IPS-NIHi7 (cell line): ENCODE measurements at regions not wholly inside any gene's neighbourhood (a gene's known extent, or its start where the extent isn't known, plus 50 kb on each side); places are given as distances from the start of the nearest gene placed in this dataset.
A peak's percentile ranks its signal among the peaks of the same experiment; 100 is the strongest.

ENCODE experiments used
- DNase-seq: peaks from one replicate; pipeline ENCODE4 v3.0.0; 2012; ENCODE audit warnings: mixed read lengths; ENCODE audit errors: extremely low spot score

DNA sequence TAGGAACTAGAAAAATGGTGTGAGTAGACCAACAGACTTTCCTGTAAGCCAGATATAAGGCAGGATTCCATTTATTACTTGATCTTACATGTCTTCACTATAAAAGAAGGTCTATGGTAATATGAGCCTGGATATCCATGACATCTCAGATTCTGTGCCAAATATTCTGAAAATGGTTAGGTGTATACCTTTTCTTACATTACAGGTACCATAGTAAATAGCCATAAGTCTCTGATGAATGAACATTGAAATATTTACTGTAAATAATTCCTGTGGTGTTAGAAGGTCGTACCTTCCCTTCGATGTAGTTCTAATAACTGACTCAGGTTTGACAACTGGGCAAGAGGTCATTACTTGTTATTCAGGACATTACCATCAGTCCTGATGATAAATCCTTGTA, 657.9 kb downstream of the BRINP3 start:
- no peak for DNase-seq

DNA sequence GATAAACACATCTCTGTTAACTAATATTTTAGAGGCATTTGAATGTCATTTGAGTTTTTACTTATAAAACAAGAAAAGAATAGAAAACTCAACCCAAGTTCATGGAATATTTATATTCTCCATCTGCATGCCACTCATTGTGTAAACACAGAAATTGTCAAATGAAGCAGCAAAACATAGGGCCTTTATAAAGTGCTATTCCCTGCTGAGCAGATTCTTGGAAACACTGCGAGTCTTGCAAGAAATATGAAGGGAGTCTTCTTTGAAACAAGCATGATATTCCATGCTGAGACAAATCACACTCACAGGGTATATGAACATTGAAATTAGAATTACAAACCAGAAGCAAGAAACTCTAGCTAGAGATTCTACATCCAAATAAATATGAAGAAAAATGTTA, 655.8 kb downstream of the BRINP3 start:
- DNase-seq: no peak

GRCh38 chr1:189834813-189835212, 642.9 kb downstream of the BRINP3 start:
- DNase-seq: no peak

GRCh38 chr1:189847613-189848012, 630.1 kb downstream of the BRINP3 start:
- DNase-seq: no peak

DNA sequence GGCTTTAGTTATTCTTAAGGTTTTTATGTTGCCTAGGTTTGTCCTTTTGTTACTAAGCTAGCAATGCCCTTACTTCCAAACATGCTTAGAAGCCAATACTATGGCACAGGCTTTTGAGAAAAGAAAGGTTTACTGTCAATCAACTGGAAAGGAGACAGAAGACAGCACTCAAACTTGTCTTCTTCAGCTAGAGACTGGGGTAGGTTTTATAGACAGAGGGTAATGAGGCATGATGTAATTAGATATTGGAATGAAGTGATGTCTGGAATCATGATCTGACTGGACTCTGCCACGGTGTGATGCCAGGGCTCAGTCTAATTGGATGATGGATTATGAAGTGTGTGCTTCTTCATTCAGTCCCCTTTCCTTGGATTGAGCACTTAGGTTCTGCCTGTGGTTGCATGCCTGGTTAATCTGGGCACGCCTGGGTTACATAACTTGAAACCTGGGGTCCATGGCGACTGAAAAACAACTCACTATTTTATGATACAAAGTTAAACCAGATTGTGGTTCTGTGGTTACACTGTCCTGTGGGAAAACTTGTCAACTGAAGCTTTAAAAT, 625.8 kb downstream of the BRINP3 start:
- no peak for DNase-seq

- DNase-seq: peak; percentile 47
Measured at GRCh38 chr1:189859385-189859977, 618.2 kb downstream of the BRINP3 start.

- DNase-seq: no peak
Measured at GRCh38 chr1:189866606-189867005, 611.1 kb downstream of the BRINP3 start.

- no peak for DNase-seq
Measured at GRCh38 chr1:189868021-189868420, 609.6 kb downstream of the BRINP3 start.

GRCh38 chr1:189874715-189875435, 602.8 kb downstream of the BRINP3 start:
- no peak for DNase-seq

DNA sequence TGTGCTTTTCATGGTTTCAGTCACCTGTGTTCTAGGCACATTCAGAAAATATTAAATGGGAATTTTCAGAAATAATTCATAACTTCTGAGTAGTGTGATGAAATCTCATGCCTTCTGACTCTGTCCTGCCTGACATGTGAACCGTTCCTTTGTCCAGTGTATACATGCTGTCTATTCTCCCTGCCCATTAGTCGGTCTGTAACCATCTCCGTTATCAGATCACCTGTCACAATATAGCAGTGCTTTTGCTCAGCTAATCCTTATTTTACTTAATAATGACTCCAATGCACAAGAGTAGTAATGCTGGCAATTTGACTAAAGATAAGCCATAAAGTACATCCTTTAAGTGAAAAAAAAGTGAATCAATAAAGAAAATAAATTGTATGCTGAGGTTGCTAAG, 597.5 kb downstream of the BRINP3 start:
- DNase-seq: no peak

- peak; percentile 9 for DNase-seq
Measured at GRCh38 chr1:189899686-189900425, 577.8 kb downstream of the BRINP3 start.

DNA sequence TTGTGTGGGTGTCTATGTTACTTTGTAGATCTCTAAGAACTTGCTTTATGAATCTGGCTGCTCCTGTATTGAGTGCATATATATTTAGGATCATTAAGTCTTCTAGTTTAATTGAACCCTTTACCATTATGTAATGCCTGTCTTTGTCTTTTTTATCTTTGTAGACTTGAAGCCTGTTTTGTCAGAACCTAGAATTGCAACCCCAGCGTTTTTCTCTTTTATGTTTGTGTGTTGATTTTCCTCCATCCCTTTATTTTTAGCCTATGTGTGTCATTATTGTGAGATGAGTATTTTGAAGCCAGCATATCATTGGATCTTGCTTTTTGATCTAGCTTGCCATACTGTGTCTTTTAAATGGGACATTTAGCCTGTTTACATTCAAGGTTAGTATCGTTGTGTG, 573.2 kb downstream of the BRINP3 start:
- no peak for DNase-seq

DNA sequence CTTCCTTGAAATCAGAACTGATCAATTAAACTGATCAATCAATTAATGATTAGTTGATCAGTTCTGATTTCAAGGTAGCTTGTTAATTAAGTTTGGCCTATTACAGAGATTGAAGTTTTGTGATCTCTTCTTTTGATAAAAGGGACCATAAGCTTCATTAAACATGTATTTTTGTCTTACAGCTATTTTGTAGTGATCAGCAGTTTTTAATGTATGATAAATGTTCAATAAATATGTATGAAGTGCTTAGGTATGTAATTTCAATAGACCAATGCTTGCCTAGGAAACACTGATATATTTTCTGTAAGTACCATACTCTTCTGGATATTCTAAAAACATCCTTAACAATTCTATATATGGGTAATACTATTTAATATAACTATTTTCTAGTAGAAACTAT, 569.6 kb downstream of the BRINP3 start:
- DNase-seq: no peak

GRCh38 chr1:189921613-189922012, 556.1 kb downstream of the BRINP3 start:
- DNase-seq: no peak

DNA sequence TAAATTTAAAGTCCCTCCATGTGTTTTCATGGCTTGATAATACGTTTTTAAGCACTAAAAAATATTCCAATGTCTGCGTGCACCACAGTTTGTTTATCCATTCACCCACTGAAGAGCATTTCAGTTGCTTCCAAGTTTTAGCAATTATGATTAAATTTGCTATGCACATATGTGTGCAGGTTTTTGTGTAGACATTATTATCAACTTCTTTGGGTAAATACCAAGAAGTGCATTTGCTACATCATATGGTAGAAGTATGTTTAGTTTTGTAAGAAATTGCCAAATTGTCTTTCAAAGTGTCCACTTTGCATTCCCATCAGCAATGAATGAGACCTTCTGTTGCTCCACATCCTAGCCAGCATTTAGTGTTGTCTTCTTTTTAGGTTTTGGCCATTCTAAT, 550.0 kb downstream of the BRINP3 start:
- DNase-seq: no peak

GRCh38 chr1:189929501-189930099, 548.1 kb downstream of the BRINP3 start:
- no peak for DNase-seq

- no peak for DNase-seq
Measured at GRCh38 chr1:189936861-189937260, 540.8 kb downstream of the BRINP3 start.

- no peak for DNase-seq
Measured at GRCh38 chr1:189939967-189940366, 537.7 kb downstream of the BRINP3 start.

DNA sequence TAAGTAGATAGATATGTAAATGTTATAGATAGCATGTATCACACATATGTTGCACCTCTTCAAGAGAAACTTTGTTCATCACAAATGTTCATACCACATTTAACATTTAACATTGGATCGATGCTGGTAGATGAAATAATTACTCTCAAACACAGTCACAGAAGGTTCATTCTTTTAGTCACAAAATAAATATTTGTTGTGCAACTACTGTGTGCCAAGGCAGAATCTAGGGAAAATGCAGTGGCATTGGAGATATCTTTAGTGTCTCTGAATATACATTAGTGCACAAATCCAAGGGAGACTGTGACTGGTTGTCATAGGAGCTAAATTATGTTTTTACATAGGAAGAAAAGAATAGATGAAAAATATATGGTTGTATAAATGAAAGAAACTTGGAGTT, 535.7 kb downstream of the BRINP3 start:
- DNase-seq: no peak

- DNase-seq: no peak
Measured at GRCh38 chr1:189958756-189959155, 518.9 kb downstream of the BRINP3 start.

DNA sequence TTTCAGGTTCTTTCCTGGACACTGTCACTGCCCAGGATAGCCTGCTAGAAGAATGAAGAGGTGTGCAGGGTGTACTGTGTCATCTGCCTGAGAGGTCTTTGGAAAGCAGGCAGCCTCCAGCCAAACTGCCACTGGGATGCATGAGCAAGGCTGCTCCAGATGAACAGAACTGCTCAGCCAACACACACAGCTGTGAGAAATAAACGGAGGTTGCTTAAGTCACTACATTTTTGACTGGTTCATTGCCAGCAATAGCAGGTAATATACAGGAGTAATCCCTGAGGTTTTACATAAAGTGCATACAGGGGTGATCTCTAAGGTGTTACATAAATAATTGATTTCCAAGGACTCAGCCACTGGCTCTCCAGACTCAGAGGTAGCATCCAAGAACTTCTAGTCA, 516.9 kb downstream of the BRINP3 start:
- no peak for DNase-seq

- DNase-seq: no peak
Measured at GRCh38 chr1:189962181-189962580, 515.5 kb downstream of the BRINP3 start.
